ENCODE measurements at regions not wholly inside any gene's neighbourhood (a gene's known extent, or its start where the extent isn't known, plus 50 kb on each side); places are given as distances from the start of the nearest gene placed in this dataset.

DNA sequence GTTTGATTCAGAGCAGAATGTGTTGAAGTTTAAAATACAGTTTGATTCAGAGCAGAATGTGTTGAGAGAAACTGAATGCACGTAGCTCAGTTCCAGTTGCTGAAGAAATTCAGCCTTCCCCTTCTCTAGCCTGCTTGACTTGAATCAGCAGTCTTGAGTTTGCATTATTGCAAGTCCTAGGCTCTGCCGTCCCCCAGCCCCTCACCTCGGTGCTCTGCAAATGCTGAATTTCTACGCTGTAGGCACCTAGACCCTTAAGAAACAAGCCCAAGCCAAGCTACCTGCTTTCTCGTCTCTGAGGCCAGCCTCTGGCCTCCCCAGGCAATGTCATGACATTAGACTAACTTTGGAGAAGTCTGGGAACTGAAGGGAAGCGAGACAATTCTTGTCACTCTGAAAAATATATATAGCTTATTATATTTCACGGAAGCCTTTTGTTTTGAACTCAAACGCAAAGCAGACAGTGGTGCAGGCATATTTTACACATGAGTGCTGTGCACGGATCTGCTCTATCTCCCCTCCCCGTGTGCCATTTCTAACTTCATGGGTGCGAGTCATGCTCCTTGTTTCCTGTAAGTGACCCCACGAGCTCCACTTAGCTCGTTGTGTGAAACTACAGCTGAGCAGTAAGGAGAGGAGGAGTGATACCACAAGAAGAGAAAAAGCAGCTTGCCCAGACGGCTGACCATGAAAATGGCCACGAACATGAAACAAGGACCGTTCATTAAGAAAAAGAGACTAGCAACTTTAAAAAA lies 71.4 kb upstream of the DUSP22 start:
- TF ChIP-seq POLR2AphosphoS5 (IDR thresholded peaks at IDR 0.05; ENCODE audit: borderline replicate concordance, low read depth, low read length): no peak
- TF ChIP-seq EZH2 (IDR thresholded peaks at IDR 0.05): no peak
- TF ChIP-seq FOXP2 (optimal IDR thresholded peaks at IDR 0.05; ENCODE audit: control extremely low read depth, extremely low read length, insufficient read depth): no peak

Data from SK-N-MC (cell line).